ENCODE measurements at regions not wholly inside any gene's neighbourhood (a gene's known extent, or its start where the extent isn't known, plus 50 kb on each side); places are given as distances from the start of the nearest gene placed in this dataset.

GRCh38 chr1:166612886-166613285, 226.4 kb upstream of the POGK start:
- Mint-ChIP-seq H3K9me3 (no peaks in the 10 kb centered on the region), H3K36me3 (ENCODE audit: low read depth) (no peaks in the 10 kb centered on the region), H3K4me1 (no peaks in the 10 kb centered on the region), H3K4me3 (no peak overlapping the region), H3K27ac (no peak overlapping the region), H3K27me3 (ENCODE audit: low read depth, poor library complexity) (no peaks in the 10 kb centered on the region)
- no peak for TF ChIP-seq CTCF (IDR thresholded peaks at IDR 0.05)
- DNase-seq, result no peak

GRCh38 chr1:166616206-166616605, 223.1 kb upstream of the POGK start:
- no peak overlapping the region for H3K4me3 Mint-ChIP-seq
- DNase-seq, result no peak
- no peaks in the 10 kb centered on the region for H3K4me1 Mint-ChIP-seq
- TF ChIP-seq CTCF (IDR thresholded peaks at IDR 0.05), result no peak
- peaks cover 2% of the 10 kb centered on the region for H3K27me3 Mint-ChIP-seq (ENCODE audit: low read depth, poor library complexity)
- H3K27ac Mint-ChIP-seq, result no peak overlapping the region
- no peaks in the 10 kb centered on the region for H3K9me3 Mint-ChIP-seq
- no peaks in the 10 kb centered on the region for H3K36me3 Mint-ChIP-seq (ENCODE audit: low read depth)

- Mint-ChIP-seq H3K9me3 (no peaks in the 10 kb centered on the region), H3K36me3 (ENCODE audit: low read depth) (no peaks in the 10 kb centered on the region), H3K4me3 (no peak overlapping the region), H3K27ac (no peak overlapping the region), H3K4me1 (no peaks in the 10 kb centered on the region), H3K27me3 (ENCODE audit: low read depth, poor library complexity) (peaks cover 8% of the 10 kb centered on the region)
- no peak for DNase-seq
- no peak for TF ChIP-seq CTCF (IDR thresholded peaks at IDR 0.05)
Observed at GRCh38 chr1:166626711-166627110, 212.6 kb upstream of the POGK start.

- Mint-ChIP-seq H3K36me3 (ENCODE audit: low read depth) (no peaks in the 10 kb centered on the region), H3K4me1 (no peaks in the 10 kb centered on the region), H3K4me3 (no peak overlapping the region), H3K27me3 (ENCODE audit: low read depth, poor library complexity) (peaks cover 5% of the 10 kb centered on the region), H3K9me3 (no peaks in the 10 kb centered on the region), H3K27ac (no peak overlapping the region)
- DNase-seq, result no peak
- no peak for TF ChIP-seq CTCF (IDR thresholded peaks at IDR 0.05)
Observed at GRCh38 chr1:166627558-166627957, 211.7 kb upstream of the POGK start.

- H3K27ac Mint-ChIP-seq, result no peak overlapping the region
- H3K27me3 Mint-ChIP-seq (ENCODE audit: low read depth, poor library complexity), result no peaks in the 10 kb centered on the region
- DNase-seq, result no peak
- no peaks in the 10 kb centered on the region for H3K36me3 Mint-ChIP-seq (ENCODE audit: low read depth)
- no peaks in the 10 kb centered on the region for H3K4me1 Mint-ChIP-seq
- H3K9me3 Mint-ChIP-seq, result no peaks in the 10 kb centered on the region
- no peak overlapping the region for H3K4me3 Mint-ChIP-seq
- no peak for TF ChIP-seq CTCF (IDR thresholded peaks at IDR 0.05)
Observed at GRCh38 chr1:166628259-166628658, 211.0 kb upstream of the POGK start.

- TF ChIP-seq CTCF (IDR thresholded peaks at IDR 0.05), result no peak
- Mint-ChIP-seq H3K27ac (no peak overlapping the region), H3K9me3 (no peaks in the 10 kb centered on the region), H3K4me1 (no peaks in the 10 kb centered on the region), H3K36me3 (ENCODE audit: low read depth) (no peaks in the 10 kb centered on the region), H3K4me3 (no peak overlapping the region), H3K27me3 (ENCODE audit: low read depth, poor library complexity) (peaks cover 5% of the 10 kb centered on the region)
- DNase-seq, result no peak
Observed at GRCh38 chr1:166629946-166630345, 209.3 kb upstream of the POGK start.
